ENCODE measurements at regions not wholly inside any gene's neighbourhood (a gene's known extent, or its start where the extent isn't known, plus 50 kb on each side); places are given as distances from the start of the nearest gene placed in this dataset.
"Not testable (repeated sequence)": the region's sequence is repeated elsewhere in the genome, so short reads cannot be mapped to it uniquely, and the experiment has no call there.

GRCh38 chr12:129959889-129960288, 56.1 kb upstream of the TMEM132D start:
- in situ Hi-C loops (cut with HindIII; ENCODE audit: low pct_unique_long_range_greater_than_20kb, low sequenced_read_pairs), result no loop called here
- no peak for DNase-seq (ENCODE audit: low read depth, low spot score)

GRCh38 chr12:129961091-129961490, 57.3 kb upstream of the TMEM132D start:
- in situ Hi-C loops (cut with HindIII; ENCODE audit: low pct_unique_long_range_greater_than_20kb, low sequenced_read_pairs), result no loop called here
- DNase-seq (ENCODE audit: low read depth, low spot score), result no peak

- in situ Hi-C loops (cut with HindIII; ENCODE audit: low pct_unique_long_range_greater_than_20kb, low sequenced_read_pairs), result no loop called here
- no peak for DNase-seq (ENCODE audit: low read depth, low spot score)
Observed at GRCh38 chr12:129961856-129962255, 58.0 kb upstream of the TMEM132D start.

- no peak for DNase-seq (ENCODE audit: low read depth, low spot score)
- in situ Hi-C loops (cut with HindIII; ENCODE audit: low pct_unique_long_range_greater_than_20kb, low sequenced_read_pairs), result no loop called here
Observed at GRCh38 chr12:129964300-129964699, 60.5 kb upstream of the TMEM132D start.

- no peak for DNase-seq (ENCODE audit: low read depth, low spot score)
- in situ Hi-C loops (cut with HindIII; ENCODE audit: low pct_unique_long_range_greater_than_20kb, low sequenced_read_pairs), result no loop called here
Observed at GRCh38 chr12:129964826-129965457, 61.1 kb upstream of the TMEM132D start.

GRCh38 chr12:129966146-129966995, 62.5 kb upstream of the TMEM132D start:
- in situ Hi-C loops (cut with HindIII; ENCODE audit: low pct_unique_long_range_greater_than_20kb, low sequenced_read_pairs), result no loop called here
- no peak for DNase-seq (ENCODE audit: low read depth, low spot score)

- in situ Hi-C loops (cut with HindIII; ENCODE audit: low pct_unique_long_range_greater_than_20kb, low sequenced_read_pairs), result no loop called here
- no peak for DNase-seq (ENCODE audit: low read depth, low spot score)
Observed at GRCh38 chr12:129971721-129972120, 67.9 kb upstream of the TMEM132D start.

GRCh38 chr12:129973236-129973961, 69.6 kb upstream of the TMEM132D start:
- no peak for DNase-seq (ENCODE audit: low read depth, low spot score)
- in situ Hi-C loops (cut with HindIII; ENCODE audit: low pct_unique_long_range_greater_than_20kb, low sequenced_read_pairs), result no loop called here

- DNase-seq (ENCODE audit: low read depth, low spot score), result no peak
- in situ Hi-C loops (cut with HindIII; ENCODE audit: low pct_unique_long_range_greater_than_20kb, low sequenced_read_pairs), result no loop called here
Observed at GRCh38 chr12:129984106-129984505, 80.3 kb upstream of the TMEM132D start.

GRCh38 chr12:129987841-129988240, 84.0 kb upstream of the TMEM132D start:
- no peak for DNase-seq (ENCODE audit: low read depth, low spot score)
- in situ Hi-C loops (cut with HindIII; ENCODE audit: low pct_unique_long_range_greater_than_20kb, low sequenced_read_pairs), result no loop called here

- in situ Hi-C loops (cut with HindIII; ENCODE audit: low pct_unique_long_range_greater_than_20kb, low sequenced_read_pairs), result no loop called here
Observed at GRCh38 chr12:129994634-129995033, 90.8 kb upstream of the TMEM132D start.

GRCh38 chr12:129997239-129997638, 93.4 kb upstream of the TMEM132D start:
- in situ Hi-C loops (cut with HindIII; ENCODE audit: low pct_unique_long_range_greater_than_20kb, low sequenced_read_pairs), result no loop called here
- no peak for DNase-seq (ENCODE audit: low read depth, low spot score)

More at GRCh38 chr12:129994634-129995033, 90.8 kb upstream of the TMEM132D start:
- DNase-seq (ENCODE audit: low read depth, low spot score), result no peak

- DNase-seq (ENCODE audit: low read depth, low spot score); in situ Hi-C loops (cut with HindIII; ENCODE audit: low pct_unique_long_range_greater_than_20kb, low sequenced_read_pairs): not testable (repeated sequence)
Observed at GRCh38 chr12:130004310-130004877, 100.6 kb upstream of the TMEM132D start.

GRCh38 chr12:130007771-130008170, 103.9 kb upstream of the TMEM132D start:
- no peak for DNase-seq (ENCODE audit: low read depth, low spot score)
- in situ Hi-C loops (cut with HindIII; ENCODE audit: low pct_unique_long_range_greater_than_20kb, low sequenced_read_pairs), result no loop called here

- in situ Hi-C loops (cut with HindIII; ENCODE audit: low pct_unique_long_range_greater_than_20kb, low sequenced_read_pairs), result no loop called here
- no peak for DNase-seq (ENCODE audit: low read depth, low spot score)
Observed at GRCh38 chr12:130008241-130008640, 104.4 kb upstream of the TMEM132D start.

- no peak for DNase-seq (ENCODE audit: low read depth, low spot score)
- in situ Hi-C loops (cut with HindIII; ENCODE audit: low pct_unique_long_range_greater_than_20kb, low sequenced_read_pairs), result no loop called here
Observed at GRCh38 chr12:130009961-130010360, 106.1 kb upstream of the TMEM132D start.

- no peak for DNase-seq (ENCODE audit: low read depth, low spot score)
- in situ Hi-C loops (cut with HindIII; ENCODE audit: low pct_unique_long_range_greater_than_20kb, low sequenced_read_pairs), result no loop called here
Observed at GRCh38 chr12:130011611-130012385, 108.0 kb upstream of the TMEM132D start.

All from SK-MEL-5 (cell line).